ENCODE measurements at regions not wholly inside any gene's neighbourhood (a gene's known extent, or its start where the extent isn't known, plus 50 kb on each side); places are given as distances from the start of the nearest gene placed in this dataset.
"Not testable (repeated sequence)": the region's sequence is repeated elsewhere in the genome, so short reads cannot be mapped to it uniquely, and the experiment has no call there.

GRCh38 chr15:66966256-66966655 lies 99.1 kb upstream of the SMAD3 start:
- H3K27ac ChIP-seq (ENCODE audit: control insufficient read depth, insufficient read depth, low read length), result no peak overlapping the region
- no peak for TF ChIP-seq EZH2 (IDR thresholded peaks at IDR 0.05; ENCODE audit: low read length)
- peak in 1 of 3 experiments; percentile 20 for TF ChIP-seq CTCF (optimal IDR thresholded peaks at IDR 0.05 in 1 of 3, IDR thresholded peaks at IDR 0.05 in 1 of 3, conservative IDR thresholded peaks at IDR 0.05 in 1 of 3; ENCODE audit: extremely low read depth in 1 of 3, insufficient read depth in 2 of 3, low read length in 3 of 3)
- H3K9ac ChIP-seq (ENCODE audit: control insufficient read depth, extremely low read depth, insufficient read depth, low read length), result no peak overlapping the region
- H3K36me3 ChIP-seq (ENCODE audit: control insufficient read depth in 2 of 2, extremely low read depth in 1 of 2, insufficient read depth in 2 of 2, low read length in 2 of 2), result no peaks in the 10 kb centered on the region
- dilution Hi-C loops (cut with MboI; ENCODE audit: extremely low pct_ligation_motif_present, low sequenced_read_pairs), result no loop called here
- no peaks in the 10 kb centered on the region for H3K4me1 ChIP-seq (ENCODE audit: control insufficient read depth, extremely low read depth, insufficient read depth, low read length)
- H2AFZ ChIP-seq (ENCODE audit: control insufficient read depth, low read length), result no peak overlapping the region
- no peaks in the 10 kb centered on the region for H3K9me1 ChIP-seq (ENCODE audit: control insufficient read depth, extremely low read depth, insufficient read depth, low read length)
- no peak overlapping the region for H3K4me2 ChIP-seq (ENCODE audit: control insufficient read depth, extremely low read depth, insufficient read depth, low read depth, low read length)
- DNase-seq (ENCODE audit: low read depth, low spot score) (no peak), FAIRE-seq (peak; percentile 81)
- H4K20me1 ChIP-seq (ENCODE audit: control insufficient read depth, extremely low read depth, insufficient read depth, low read length), result no peaks in the 10 kb centered on the region
- no peaks in the 10 kb centered on the region for H3K9me3 ChIP-seq (ENCODE audit: control insufficient read depth, low read depth, low read length)
- H3K27me3 ChIP-seq (ENCODE audit: control insufficient read depth, extremely low read depth, insufficient read depth, low read length), result no peaks in the 10 kb centered on the region
- H3K79me2 ChIP-seq (ENCODE audit: control insufficient read depth, insufficient read depth, low read length), result no peaks in the 10 kb centered on the region
- H3K4me3 ChIP-seq (ENCODE audit: control insufficient read depth in 2 of 3, extremely low read depth in 1 of 3, insufficient read depth in 2 of 3, low read depth in 1 of 3, low read length in 3 of 3), result no peak overlapping the region

- H3K27ac ChIP-seq (ENCODE audit: control insufficient read depth, insufficient read depth, low read length), result no peak overlapping the region
- no peak overlapping the region for H3K9ac ChIP-seq (ENCODE audit: control insufficient read depth, extremely low read depth, insufficient read depth, low read length)
- no peaks in the 10 kb centered on the region for H4K20me1 ChIP-seq (ENCODE audit: control insufficient read depth, extremely low read depth, insufficient read depth, low read length)
- no peaks in the 10 kb centered on the region for H3K79me2 ChIP-seq (ENCODE audit: control insufficient read depth, insufficient read depth, low read length)
- DNase-seq (ENCODE audit: low read depth, low spot score) (no peak), FAIRE-seq (no peak)
- H3K9me3 ChIP-seq (ENCODE audit: control insufficient read depth, low read depth, low read length), result no peaks in the 10 kb centered on the region
- no peak overlapping the region for H3K4me3 ChIP-seq (ENCODE audit: control insufficient read depth in 2 of 3, extremely low read depth in 1 of 3, insufficient read depth in 2 of 3, low read depth in 1 of 3, low read length in 3 of 3)
- H3K9me1 ChIP-seq (ENCODE audit: control insufficient read depth, extremely low read depth, insufficient read depth, low read length), result no peaks in the 10 kb centered on the region
- no peak overlapping the region for H3K4me2 ChIP-seq (ENCODE audit: control insufficient read depth, extremely low read depth, insufficient read depth, low read depth, low read length)
- dilution Hi-C loops (cut with MboI; ENCODE audit: extremely low pct_ligation_motif_present, low sequenced_read_pairs), result no loop called here
- TF ChIP-seq EZH2 (IDR thresholded peaks at IDR 0.05; ENCODE audit: low read length), result no peak
- TF ChIP-seq CTCF (optimal IDR thresholded peaks at IDR 0.05 in 1 of 3, IDR thresholded peaks at IDR 0.05 in 1 of 3, conservative IDR thresholded peaks at IDR 0.05 in 1 of 3; ENCODE audit: extremely low read depth in 1 of 3, insufficient read depth in 2 of 3, low read length in 3 of 3), result no peak
- no peak overlapping the region for H2AFZ ChIP-seq (ENCODE audit: control insufficient read depth, low read length)
- H3K4me1 ChIP-seq (ENCODE audit: control insufficient read depth, extremely low read depth, insufficient read depth, low read length), result no peaks in the 10 kb centered on the region
- no peaks in the 10 kb centered on the region for H3K36me3 ChIP-seq (ENCODE audit: control insufficient read depth in 2 of 2, extremely low read depth in 1 of 2, insufficient read depth in 2 of 2, low read length in 2 of 2)
- no peaks in the 10 kb centered on the region for H3K27me3 ChIP-seq (ENCODE audit: control insufficient read depth, extremely low read depth, insufficient read depth, low read length)
Observed at GRCh38 chr15:66968806-66969596, 96.4 kb upstream of the SMAD3 start.

GRCh38 chr15:66974131-66974530 lies 91.3 kb upstream of the SMAD3 start:
- not testable (repeated sequence) for H3K27me3 ChIP-seq (ENCODE audit: control insufficient read depth, extremely low read depth, insufficient read depth, low read length); H2AFZ ChIP-seq (ENCODE audit: control insufficient read depth, low read length)

GRCh38 chr15:66976106-66976640 lies 89.2 kb upstream of the SMAD3 start:
- H3K27me3 ChIP-seq (ENCODE audit: control insufficient read depth, extremely low read depth, insufficient read depth, low read length); H3K4me3 ChIP-seq (ENCODE audit: control insufficient read depth in 2 of 3, extremely low read depth in 1 of 3, insufficient read depth in 2 of 3, low read depth in 1 of 3, low read length in 3 of 3); H3K36me3 ChIP-seq (ENCODE audit: control insufficient read depth in 2 of 2, extremely low read depth in 1 of 2, insufficient read depth in 2 of 2, low read length in 2 of 2); H2AFZ ChIP-seq (ENCODE audit: control insufficient read depth, low read length); H3K27ac ChIP-seq (ENCODE audit: control insufficient read depth, insufficient read depth, low read length); H3K9me1 ChIP-seq (ENCODE audit: control insufficient read depth, extremely low read depth, insufficient read depth, low read length); H4K20me1 ChIP-seq (ENCODE audit: control insufficient read depth, extremely low read depth, insufficient read depth, low read length); dilution Hi-C loops (cut with MboI; ENCODE audit: extremely low pct_ligation_motif_present, low sequenced_read_pairs); DNase-seq (ENCODE audit: low read depth, low spot score); FAIRE-seq; H3K9me3 ChIP-seq (ENCODE audit: control insufficient read depth, low read depth, low read length); H3K4me1 ChIP-seq (ENCODE audit: control insufficient read depth, extremely low read depth, insufficient read depth, low read length); H3K9ac ChIP-seq (ENCODE audit: control insufficient read depth, extremely low read depth, insufficient read depth, low read length); H3K4me2 ChIP-seq (ENCODE audit: control insufficient read depth, extremely low read depth, insufficient read depth, low read depth, low read length); H3K79me2 ChIP-seq (ENCODE audit: control insufficient read depth, insufficient read depth, low read length): not testable (repeated sequence)

More at GRCh38 chr15:66974131-66974530, 91.3 kb upstream of the SMAD3 start:
- H3K9me1 ChIP-seq (ENCODE audit: control insufficient read depth, extremely low read depth, insufficient read depth, low read length); H3K4me1 ChIP-seq (ENCODE audit: control insufficient read depth, extremely low read depth, insufficient read depth, low read length); DNase-seq (ENCODE audit: low read depth, low spot score); H3K27ac ChIP-seq (ENCODE audit: control insufficient read depth, insufficient read depth, low read length); H3K79me2 ChIP-seq (ENCODE audit: control insufficient read depth, insufficient read depth, low read length); H3K9ac ChIP-seq (ENCODE audit: control insufficient read depth, extremely low read depth, insufficient read depth, low read length); FAIRE-seq; H3K4me2 ChIP-seq (ENCODE audit: control insufficient read depth, extremely low read depth, insufficient read depth, low read depth, low read length); H3K9me3 ChIP-seq (ENCODE audit: control insufficient read depth, low read depth, low read length); H4K20me1 ChIP-seq (ENCODE audit: control insufficient read depth, extremely low read depth, insufficient read depth, low read length); dilution Hi-C loops (cut with MboI; ENCODE audit: extremely low pct_ligation_motif_present, low sequenced_read_pairs); H3K4me3 ChIP-seq (ENCODE audit: control insufficient read depth in 2 of 3, extremely low read depth in 1 of 3, insufficient read depth in 2 of 3, low read depth in 1 of 3, low read length in 3 of 3); H3K36me3 ChIP-seq (ENCODE audit: control insufficient read depth in 2 of 2, extremely low read depth in 1 of 2, insufficient read depth in 2 of 2, low read length in 2 of 2): not testable (repeated sequence)
